Cardiac muscle cell (in vitro differentiated cells and primary cell): ENCODE measurements at regions not wholly inside any gene's neighbourhood (a gene's known extent, or its start where the extent isn't known, plus 50 kb on each side); places are given as distances from the start of the nearest gene placed in this dataset.
A peak's percentile ranks its signal among the peaks of the same experiment; 100 is the strongest.

ENCODE experiments used
- DNase-seq, 2 donors: peaks; one replicate each; pipeline versions ENCODE4 v3.0.0 to v3.0.0-alpha.2; 2010 to 2017; ENCODE audit warnings: low read depth in 1 of 2, low spot score in 1 of 2
- H3K27ac ChIP-seq: fragments of 200-600 bp; sonication (generic); 2 replicates; pipeline ENCODE4 v1.5.1; 2016
- H3K27me3 ChIP-seq: fragments of 200-600 bp; sonication (generic); 2 replicates; pipeline ENCODE4 v1.6.0; 2016; ENCODE audit warnings: control low read depth
- H3K36me3 ChIP-seq: fragments of 200-600 bp; sonication (generic); 2 replicates; pipeline ENCODE4 v1.5.1; 2016; ENCODE audit warnings: control low read depth
- H3K4me1 ChIP-seq: fragments of 200-600 bp; sonication (generic); 2 replicates; pipeline ENCODE4 v1.8.1; 2017; ENCODE audit warnings: low read depth, mild to moderate bottlenecking, mixed run types
- H3K4me3 ChIP-seq: fragments of 200-600 bp; sonication (generic); 2 replicates; pipeline ENCODE4 v1.5.1; 2016; ENCODE audit warnings: mild to moderate bottlenecking
- H3K9me3 ChIP-seq: fragments of 200-600 bp; sonication (generic); 2 replicates; pipeline ENCODE4 v1.5.1; 2017; ENCODE audit warnings: low read depth, mild to moderate bottlenecking, control low read depth
- CTCF ChIP-seq: IDR thresholded peaks from 2 replicates; pipeline ENCODE4 v1.5.1; 2012; ENCODE audit warnings: low read depth, mild to moderate bottlenecking, low read length

GRCh38 chr13:33725340-33725739, 92.6 kb upstream of the RFC3 start:
- Histone ChIP-seq H3K27ac (no peak overlapping the region), H3K4me3 (no peak overlapping the region), H3K9me3 (no peaks in the 10 kb centered on the region), H3K36me3 (no peaks in the 10 kb centered on the region), H3K27me3 (no peaks in the 10 kb centered on the region), H3K4me1 (peaks cover 24% of the 10 kb centered on the region)
- no peak for DNase-seq
- TF ChIP-seq CTCF, result no peak

- Histone ChIP-seq H3K27me3 (no peaks in the 10 kb centered on the region), H3K27ac (no peak overlapping the region), H3K36me3 (no peaks in the 10 kb centered on the region), H3K4me3 (no peak overlapping the region), H3K9me3 (no peaks in the 10 kb centered on the region), H3K4me1 (peaks cover 10% of the 10 kb centered on the region)
- no peak for DNase-seq
- no peak for TF ChIP-seq CTCF
Observed at GRCh38 chr13:33727297-33728083, 90.5 kb upstream of the RFC3 start.

- H3K36me3 ChIP-seq, result no peaks in the 10 kb centered on the region
- no peak overlapping the region for H3K27ac ChIP-seq
- DNase-seq, result peak in 1 of 2 donors; percentile 20
- H3K9me3 ChIP-seq, result no peaks in the 10 kb centered on the region
- no peaks in the 10 kb centered on the region for H3K27me3 ChIP-seq
- H3K4me3 ChIP-seq, result no peak overlapping the region
- TF ChIP-seq CTCF, result no peak
- peaks cover 3% of the 10 kb centered on the region for H3K4me1 ChIP-seq
Observed at GRCh38 chr13:33728271-33729037, 89.5 kb upstream of the RFC3 start.

GRCh38 chr13:33730147-33730546, 87.8 kb upstream of the RFC3 start:
- no peaks in the 10 kb centered on the region for H3K9me3 ChIP-seq
- H3K4me3 ChIP-seq, result no peak overlapping the region
- no peaks in the 10 kb centered on the region for H3K36me3 ChIP-seq
- no peaks in the 10 kb centered on the region for H3K27me3 ChIP-seq
- no peaks in the 10 kb centered on the region for H3K4me1 ChIP-seq
- no peak for DNase-seq
- TF ChIP-seq CTCF, result no peak
- H3K27ac ChIP-seq, result no peak overlapping the region

GRCh38 chr13:33730619-33731018, 87.3 kb upstream of the RFC3 start:
- no peak overlapping the region for H3K4me3 ChIP-seq
- TF ChIP-seq CTCF, result no peak
- H3K27me3 ChIP-seq, result no peaks in the 10 kb centered on the region
- no peaks in the 10 kb centered on the region for H3K4me1 ChIP-seq
- no peaks in the 10 kb centered on the region for H3K36me3 ChIP-seq
- DNase-seq, result no peak
- no peaks in the 10 kb centered on the region for H3K9me3 ChIP-seq
- no peak overlapping the region for H3K27ac ChIP-seq
